ENCODE measurements at regions not wholly inside any gene's neighbourhood (a gene's known extent, or its start where the extent isn't known, plus 50 kb on each side); places are given as distances from the start of the nearest gene placed in this dataset.

GRCh38 chr9:86531273-86531970 is 177.2 kb upstream of the TUT7 start:
- CTCF ChIA-PET, result no interaction called here

More at GRCh38 chr9:86531273-86531970, 177.2 kb upstream of the TUT7 start:
- no peak overlapping the region for H2BK5ac ChIP-seq (ENCODE audit: low read depth, low read length, poor library complexity, severe bottlenecking)
- no peak overlapping the region for H3K18ac ChIP-seq (ENCODE audit: low read depth, low read length)
- in situ Hi-C loops (cut with MboI; ENCODE audit: low sequenced_read_pairs) (no loop called here), dilution Hi-C loops (cut with HindIII; ENCODE audit: low sequenced_read_pairs, unreplicated experiment) (no loop called here), intact Hi-C loops (cut with micrococcal nuclease) (no loop called here)
- no peak overlapping the region for H2BK15ac ChIP-seq (ENCODE audit: low read depth, low read length)
- H3K79me1 ChIP-seq (ENCODE audit: low read depth in 1 of 2, low read length in 2 of 2), result no peaks in the 10 kb centered on the region
- H4K8ac ChIP-seq (ENCODE audit: low read depth in 2 of 2, low read length in 2 of 2), result no peak overlapping the region
- WGBS, 2 experiments (ENCODE audit: extremely low coverage in 2 of 2, insufficient read length in 1 of 2), result no CpG with 5 or more reads among the region's 6 CpGs
- no peak for ATAC-seq (ENCODE audit: low read depth)
- no peak overlapping the region for H3K9ac ChIP-seq (ENCODE audit: low read depth, low read length)
- H2AK9ac ChIP-seq (replicated peaks; ENCODE audit: low read depth, low read length, poor library complexity), result no peak overlapping the region
- POLR2A ChIA-PET (ENCODE audit: unreplicated experiment), result no interaction called here
- no peak overlapping the region for H2AFZ ChIP-seq (replicated peaks; ENCODE audit: low read length, poor library complexity)
- H2BK20ac ChIP-seq (ENCODE audit: low read depth, low read length), result no peak overlapping the region
- H2BK120ac ChIP-seq (ENCODE audit: low read depth, low read length), result no peak overlapping the region
- no peak overlapping the region for H3K4ac ChIP-seq (ENCODE audit: low read depth, low read length)
- H4K20me1 ChIP-seq (ENCODE audit: insufficient read depth, low read length), result no peaks in the 10 kb centered on the region
- peaks cover under 1% of the 10 kb centered on the region; the same call in 1 of the 2 replicates for H3K9me3 ChIP-seq (ENCODE audit: control insufficient read depth, insufficient read depth, low read length)
- no peak overlapping the region for H3K4me2 ChIP-seq (ENCODE audit: low read depth, low read length)
- no peak overlapping the region for H3K4me3 ChIP-seq (ENCODE audit: insufficient read depth, low read depth, low read length)
- H3K23ac ChIP-seq (ENCODE audit: low read depth, low read length), result no peak overlapping the region
- H3K4me1 ChIP-seq (ENCODE audit: control insufficient read depth, insufficient read depth, low read length), result peaks cover 7% of the 10 kb centered on the region; the same call in 1 of the 2 replicates
- BruUV-seq (replicated peaks), result no TSS peak
- H3K14ac ChIP-seq (replicated peaks; ENCODE audit: low read depth, low read length), result no peak overlapping the region
- H4K91ac ChIP-seq (ENCODE audit: insufficient read depth, low read depth, low read length), result no peak overlapping the region
- no peak for TF ChIP-seq RAD21 (IDR thresholded peaks at IDR 0.05; ENCODE audit: low read length)
- TF ChIP-seq CTCF (conservative IDR thresholded peaks at IDR 0.05; ENCODE audit: low read depth, low read length), result no peak
- TF ChIP-seq RFX5 (IDR thresholded peaks at IDR 0.05; ENCODE audit: low read depth, low read length), result no peak
- TF ChIP-seq SMC3 (IDR thresholded peaks at IDR 0.05; ENCODE audit: low read depth, low read length), result no peak
- no peak for TF ChIP-seq NFE2L2 (IDR thresholded peaks at IDR 0.05; ENCODE audit: low read depth, low read length)
- TF ChIP-seq USF2 (IDR thresholded peaks at IDR 0.05; ENCODE audit: low read depth, low read length), result no peak
- no peak for TF ChIP-seq RCOR1 (IDR thresholded peaks at IDR 0.05; ENCODE audit: insufficient replicate concordance, low read length)
- no peak for TF ChIP-seq FOS (IDR thresholded peaks at IDR 0.05; ENCODE audit: low read depth, low read length)
- TF ChIP-seq CHD1 (IDR thresholded peaks at IDR 0.05; ENCODE audit: low read depth, low read length), result no peak
- no peak for TF ChIP-seq MXI1 (IDR thresholded peaks at IDR 0.05; ENCODE audit: borderline replicate concordance, low read depth, low read length)
- no peak for TF ChIP-seq MAZ (IDR thresholded peaks at IDR 0.05; ENCODE audit: borderline replicate concordance, low read depth, low read length)
- TF ChIP-seq POLR2A (IDR thresholded peaks at IDR 0.05; ENCODE audit: low read depth, low read length), result no peak
- no peak for TF ChIP-seq ELK1 (IDR thresholded peaks at IDR 0.05; ENCODE audit: borderline replicate concordance, low read depth, low read length)
- no peak for TF ChIP-seq BHLHE40 (IDR thresholded peaks at IDR 0.05; ENCODE audit: low read depth, low read length)
- TF ChIP-seq CEBPB (IDR thresholded peaks at IDR 0.05; ENCODE audit: low read depth, low read length), result no peak
- no peak overlapping the region for H3K27ac ChIP-seq (ENCODE audit: insufficient read depth, low read length)
- H3K27me3 ChIP-seq (ENCODE audit: control insufficient read depth, insufficient read depth, low read length), result 0 out of 2 replicates have a peak, but pooled peaks cover 1% of the 10 kb centered on the region
- H4K5ac ChIP-seq (ENCODE audit: low read depth, low read length), result no peak overlapping the region
- H2AK5ac ChIP-seq (ENCODE audit: low read depth, low read length), result no peak overlapping the region
- no peak overlapping the region for H3K56ac ChIP-seq (ENCODE audit: extremely low read depth, insufficient read depth, low read length)
- 0 out of 2 replicates have a peak, but pooled peaks cover 3% of the 10 kb centered on the region for H3K9me1 ChIP-seq (ENCODE audit: insufficient read depth, low read length)
- no peaks in the 10 kb centered on the region for H3K36me3 ChIP-seq (ENCODE audit: control insufficient read depth, insufficient read depth, low read length)
- no peak for DNase-seq
